PC-9 (cell line): ENCODE measurements at regions not wholly inside any gene's neighbourhood (a gene's known extent, or its start where the extent isn't known, plus 50 kb on each side); places are given as distances from the start of the nearest gene placed in this dataset.

ENCODE experiments used
- BruUV-seq: library from RNA; stranded (reverse); fragments of 400-500 nt; replicated peaks from 2 replicates; lab custom pipeline; 2021; lab: Mats Ljungman, UMichigan
- CTCF ChIA-PET: fragments of 300-600 bp; sonication (Branson Sonifier 250); formaldehyde crosslinking; loops from one replicate; lab custom pipeline; 2022; ENCODE audit warnings: antibody characterized with exemption; lab: Charles Lee
- POLR2A ChIA-PET: fragments of 300-600 bp; sonication (Branson Sonifier 250); formaldehyde crosslinking; loops from one replicate; lab custom pipeline; 2022; ENCODE audit warnings: antibody characterized with exemption; ENCODE audit not compliant: unreplicated experiment; lab: Charles Lee
- DNase-seq, 2 experiments: peaks; one replicate each; pipeline versions ENCODE4 v3.0.0 to v3.0.0-alpha.2; 2015 to 2022; ENCODE audit warnings: mixed read lengths in 1 of 2
- H2AFZ ChIP-seq: fragments of 200-600 bp; sonication (generic); 2 replicates; pipeline ENCODE4 v1.8.1; 2017; ENCODE audit warnings: antibody characterized with exemption
- H3F3A ChIP-seq: fragments of 200-600 bp; sonication (generic); 2 replicates; pipeline ENCODE4 v1.8.1; 2017; ENCODE audit warnings: antibody characterized with exemption, mild to moderate bottlenecking, low read depth; ENCODE audit not compliant: insufficient read depth
- H3K27ac ChIP-seq: fragments of 200-600 bp; sonication (generic); 2 replicates; pipeline ENCODE4 v1.6.1; 2016; ENCODE audit warnings: mixed run types
- H3K27me3 ChIP-seq: fragments of 200-600 bp; sonication (generic); 2 replicates; pipeline ENCODE4 v1.6.1; 2016; ENCODE audit warnings: low read depth, mixed run types; ENCODE audit not compliant: insufficient read depth
- H3K36me3 ChIP-seq: fragments of 200-600 bp; sonication (generic); 2 replicates; pipeline ENCODE4 v1.6.1; 2016; ENCODE audit warnings: low read depth, mixed run types
- H3K4me1 ChIP-seq: fragments of 200-600 bp; sonication (generic); replicated peaks from 2 replicates; pipeline ENCODE4 v1.6.1; 2016; ENCODE audit warnings: mixed run types; ENCODE audit not compliant: insufficient read depth
- H3K4me2 ChIP-seq: fragments of 200-600 bp; sonication (generic); 2 replicates; pipeline ENCODE4 v1.6.1; 2017; ENCODE audit warnings: mixed run types
- H3K4me3 ChIP-seq: fragments of 200-600 bp; sonication (generic); 2 replicates; pipeline ENCODE4 v1.6.1; 2016; ENCODE audit warnings: mixed run types
- H3K79me2 ChIP-seq: fragments of 200-600 bp; sonication (generic); 2 replicates; pipeline ENCODE4 v1.6.1; 2017; ENCODE audit warnings: low read depth, mixed run types
- H3K9me2 ChIP-seq: fragments of 200-600 bp; sonication (generic); 2 replicates; pipeline ENCODE4 v1.8.1; 2017; ENCODE audit warnings: mild to moderate bottlenecking; ENCODE audit not compliant: insufficient read depth
- H3K9me3 ChIP-seq: fragments of 200-600 bp; sonication (generic); 2 replicates; pipeline ENCODE4 v1.8.1; 2016; ENCODE audit warnings: low read depth; ENCODE audit not compliant: insufficient read depth
- H4K20me1 ChIP-seq: fragments of 200-600 bp; sonication (generic); 2 replicates; pipeline ENCODE4 v1.8.1; 2017; ENCODE audit not compliant: insufficient read depth
- CTCF ChIP-seq: fragments of 200-600 bp; sonication (generic); conservative IDR thresholded peaks from 2 replicates; pipeline ENCODE4 v1.6.1; 2017; ENCODE audit warnings: mixed run types, antibody characterized with exemption, mild to moderate bottlenecking, moderate library complexity
- EZH2 ChIP-seq: fragments of 200-600 bp; sonication (generic); IDR thresholded peaks from 2 replicates; pipeline ENCODE4 v1.8.0; 2017; ENCODE audit warnings: antibody characterized with exemption, low read depth
- intact Hi-C: fragments of 100-400 bp; cut with micrococcal nuclease; formaldehyde crosslinking; loops from one replicate; pipeline ENCODE4 v1.10.0; 2022; ENCODE audit not compliant: unreplicated experiment

GRCh38 chr21:27083144-27083543 is 116.3 kb upstream of the ADAMTS5 start:
- no peak overlapping the region for H3K4me2 ChIP-seq
- H3K9me3 ChIP-seq: no peaks in the 10 kb centered on the region
- H3K4me3 ChIP-seq: no peak overlapping the region
- H3F3A ChIP-seq: no peaks in the 10 kb centered on the region
- DNase-seq: no peak
- no TSS peak for BruUV-seq
- intact Hi-C loops: no loop called here
- no peak overlapping the region for H3K27ac ChIP-seq
- TF ChIP-seq CTCF (no peak), EZH2 (no peak)
- H3K79me2 ChIP-seq: no peaks in the 10 kb centered on the region
- H4K20me1 ChIP-seq: no peaks in the 10 kb centered on the region
- no peaks in the 10 kb centered on the region for H3K4me1 ChIP-seq
- no peaks in the 10 kb centered on the region for H3K36me3 ChIP-seq
- no peaks in the 10 kb centered on the region for H3K27me3 ChIP-seq
- POLR2A ChIA-PET: no interaction called here
- H3K9me2 ChIP-seq: no peaks in the 10 kb centered on the region
- CTCF ChIA-PET: no interaction called here
- H2AFZ ChIP-seq: no peak overlapping the region

- H3K36me3 ChIP-seq: no peaks in the 10 kb centered on the region
- ChIA-PET POLR2A (no interaction called here), CTCF (no interaction called here)
- TF ChIP-seq EZH2 (no peak), CTCF (no peak)
- no peak for DNase-seq
- intact Hi-C loops: no loop called here
- no peaks in the 10 kb centered on the region for H3K79me2 ChIP-seq
- H3F3A ChIP-seq: no peaks in the 10 kb centered on the region
- H3K4me1 ChIP-seq: no peaks in the 10 kb centered on the region
- no peaks in the 10 kb centered on the region for H3K9me2 ChIP-seq
- H3K4me3 ChIP-seq: no peak overlapping the region
- no peak overlapping the region for H3K27ac ChIP-seq
- H3K4me2 ChIP-seq: no peak overlapping the region
- H2AFZ ChIP-seq: no peak overlapping the region
- BruUV-seq: no TSS peak
- no peaks in the 10 kb centered on the region for H3K27me3 ChIP-seq
- H4K20me1 ChIP-seq: no peaks in the 10 kb centered on the region
- H3K9me3 ChIP-seq: no peaks in the 10 kb centered on the region
Measured at GRCh38 chr21:27082431-27083010, 115.6 kb upstream of the ADAMTS5 start.

GRCh38 chr21:27079636-27080240 is 112.8 kb upstream of the ADAMTS5 start:
- TF ChIP-seq CTCF (no peak), EZH2 (no peak)
- Histone ChIP-seq H3K4me1 (no peaks in the 10 kb centered on the region), H3K36me3 (no peaks in the 10 kb centered on the region), H3K4me3 (no peak overlapping the region), H3K27me3 (no peaks in the 10 kb centered on the region), H3K9me2 (no peaks in the 10 kb centered on the region), H3K27ac (no peak overlapping the region), H2AFZ (no peak overlapping the region), H3K79me2 (no peaks in the 10 kb centered on the region), H3K9me3 (no peaks in the 10 kb centered on the region), H3K4me2 (no peak overlapping the region), H4K20me1 (no peaks in the 10 kb centered on the region), H3F3A (no peaks in the 10 kb centered on the region)
- intact Hi-C loops: no loop called here
- ChIA-PET POLR2A (no interaction called here), CTCF (no interaction called here)
- DNase-seq: no peak
- BruUV-seq: no TSS peak
